ENCODE measurements at regions not wholly inside any gene's neighbourhood (a gene's known extent, or its start where the extent isn't known, plus 50 kb on each side); places are given as distances from the start of the nearest gene placed in this dataset.

DNA sequence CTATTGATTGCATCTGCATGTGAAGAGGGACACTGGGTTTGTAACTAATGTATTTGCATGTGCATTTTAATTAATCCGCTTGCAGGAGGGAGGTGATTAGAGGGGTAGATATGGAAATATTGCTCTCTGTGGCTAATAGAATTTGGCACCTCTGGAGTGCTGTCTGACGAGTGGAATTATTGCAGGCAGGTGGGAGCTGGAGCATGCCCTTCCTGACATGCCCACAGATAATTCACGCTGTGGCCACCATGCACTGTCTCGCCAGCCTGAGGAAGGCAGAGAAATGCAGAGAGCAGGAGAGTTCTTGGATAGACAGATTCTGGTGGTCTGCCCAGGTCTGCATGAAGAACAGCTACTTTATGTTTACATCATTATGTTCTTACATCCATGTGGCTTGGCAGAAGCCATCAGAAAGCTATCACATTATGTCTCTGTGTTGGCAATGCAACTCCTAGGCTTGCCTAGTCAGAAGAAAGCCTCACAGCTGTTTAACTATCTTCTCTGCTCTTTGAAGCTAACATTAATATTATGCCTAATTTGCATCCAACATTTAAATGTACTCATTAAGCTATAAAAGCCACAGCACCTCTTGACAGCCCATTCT lies 89.4 kb upstream of the DRD2 start:
- H3K27me3 ChIP-seq (ENCODE audit: control insufficient read depth in 2 of 2, insufficient read depth in 2 of 2, low read length in 2 of 2): no peaks in the 10 kb centered on the region
- H3K4me2 ChIP-seq (ENCODE audit: insufficient read depth, low read length): no peak overlapping the region
- dilution Hi-C loops (cut with MboI; ENCODE audit: extremely low pct_ligation_motif_present, low sequenced_read_pairs): no loop called here
- H3K9ac ChIP-seq (replicated peaks; ENCODE audit: extremely low read depth, insufficient read depth, low read length): no peak overlapping the region
- no peaks in the 10 kb centered on the region for H3K79me2 ChIP-seq (ENCODE audit: control insufficient read depth, insufficient read depth, low read length)
- TF ChIP-seq POLR2A (IDR thresholded peaks at IDR 0.05; ENCODE audit: low read depth, low read length) (no peak), MYC (IDR thresholded peaks at IDR 0.05; ENCODE audit: low read depth, low read length) (no peak), FOS (IDR thresholded peaks at IDR 0.05; ENCODE audit: borderline replicate concordance, insufficient read depth, low read length) (no peak), GATA2 (IDR thresholded peaks at IDR 0.05; ENCODE audit: insufficient read depth, insufficient read length, low read depth, low read length) (no peak), EZH2 (IDR thresholded peaks at IDR 0.05; ENCODE audit: borderline replicate concordance, low read depth, low read length, severe bottlenecking) (no peak), JUN (IDR thresholded peaks at IDR 0.05; ENCODE audit: borderline replicate concordance, insufficient read depth, insufficient read length, low read depth) (no peak), POLR2AphosphoS5 (IDR thresholded peaks at IDR 0.05; ENCODE audit: insufficient read depth, low read depth, low read length) (no peak)
- TF ChIP-seq, protein P1, sequence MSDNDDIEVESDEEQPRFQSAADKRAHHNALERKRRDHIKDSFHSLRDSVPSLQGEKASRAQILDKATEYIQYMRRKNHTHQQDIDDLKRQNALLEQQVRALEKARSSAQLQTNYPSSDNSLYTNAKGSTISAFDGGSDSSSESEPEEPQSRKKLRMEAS (IDR thresholded peaks at IDR 0.05; ENCODE audit: insufficient read depth, insufficient read length): no peak
- TF ChIP-seq, protein P2, sequence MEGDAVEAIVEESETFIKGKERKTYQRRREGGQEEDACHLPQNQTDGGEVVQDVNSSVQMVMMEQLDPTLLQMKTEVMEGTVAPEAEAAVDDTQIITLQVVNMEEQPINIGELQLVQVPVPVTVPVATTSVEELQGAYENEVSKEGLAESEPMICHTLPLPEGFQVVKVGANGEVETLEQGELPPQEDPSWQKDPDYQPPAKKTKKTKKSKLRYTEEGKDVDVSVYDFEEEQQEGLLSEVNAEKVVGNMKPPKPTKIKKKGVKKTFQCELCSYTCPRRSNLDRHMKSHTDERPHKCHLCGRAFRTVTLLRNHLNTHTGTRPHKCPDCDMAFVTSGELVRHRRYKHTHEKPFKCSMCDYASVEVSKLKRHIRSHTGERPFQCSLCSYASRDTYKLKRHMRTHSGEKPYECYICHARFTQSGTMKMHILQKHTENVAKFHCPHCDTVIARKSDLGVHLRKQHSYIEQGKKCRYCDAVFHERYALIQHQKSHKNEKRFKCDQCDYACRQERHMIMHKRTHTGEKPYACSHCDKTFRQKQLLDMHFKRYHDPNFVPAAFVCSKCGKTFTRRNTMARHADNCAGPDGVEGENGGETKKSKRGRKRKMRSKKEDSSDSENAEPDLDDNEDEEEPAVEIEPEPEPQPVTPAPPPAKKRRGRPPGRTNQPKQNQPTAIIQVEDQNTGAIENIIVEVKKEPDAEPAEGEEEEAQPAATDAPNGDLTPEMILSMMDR (IDR thresholded peaks at IDR 0.05; ENCODE audit: extremely low read depth in 1 of 2, insufficient read depth in 1 of 2, low read depth in 1 of 2, low read length in 2 of 2): no peak
- no TSS peak for BruUV-seq (replicated peaks)
- no peaks in the 10 kb centered on the region for H3K4me1 ChIP-seq (ENCODE audit: control insufficient read depth, extremely low read depth, insufficient read depth, low read length)
- H4K20me1 ChIP-seq (replicated peaks; ENCODE audit: control insufficient read depth, extremely low read depth, insufficient read depth, low read length): no peaks in the 10 kb centered on the region
- ChIA-PET POLR2A (no interaction called here), CTCF (interaction anchor here (0.5 kb wide), 1 partner anchor 288 kb away, joined by 3 read pairs; no protein-coding TSS in a partner anchor)
- DNase-seq (ENCODE audit: low read depth, low spot score) (no peak), FAIRE-seq (no peak)
- H3K4me3 ChIP-seq (replicated peaks in 1 of 3; ENCODE audit: insufficient read depth in 1 of 3, low read depth in 1 of 3, low read length in 3 of 3): no peak overlapping the region
- intact Hi-C loops (cut with micrococcal nuclease): no loop called here
- H3K9me1 ChIP-seq (replicated peaks; ENCODE audit: control insufficient read depth, extremely low read depth, insufficient read depth, low read length): no peaks in the 10 kb centered on the region
- no peak overlapping the region for H3K27ac ChIP-seq (ENCODE audit: insufficient read depth, low read depth, low read length)
- H3K9me3 ChIP-seq (replicated peaks; ENCODE audit: control insufficient read depth, insufficient read depth, low read length): no peaks in the 10 kb centered on the region
- no peaks in the 10 kb centered on the region for H3K36me3 ChIP-seq (ENCODE audit: control insufficient read depth in 2 of 2, extremely low read depth in 1 of 2, insufficient read depth in 2 of 2, low read length in 2 of 2)
- no peak overlapping the region for H2AFZ ChIP-seq (ENCODE audit: low read depth, low read length)

Measured in endothelial cell of umbilical vein (primary cell).